RCC 7860 (cell line): ENCODE measurements at regions not wholly inside any gene's neighbourhood (a gene's known extent, or its start where the extent isn't known, plus 50 kb on each side); places are given as distances from the start of the nearest gene placed in this dataset.
"Not testable (repeated sequence)": the region's sequence is repeated elsewhere in the genome, so short reads cannot be mapped to it uniquely, and the experiment has no call there.

ENCODE experiments used
- DNase-seq: peaks from one replicate; pipeline ENCODE4 v3.0.0-alpha.2; 2015; ENCODE audit warnings: low spot score
- FAIRE-seq: peaks from 2 replicates; lab custom pipeline; 2012; peaks lifted over from hg19 to GRCh38; lab: Jason Lieb, UNC

DNA sequence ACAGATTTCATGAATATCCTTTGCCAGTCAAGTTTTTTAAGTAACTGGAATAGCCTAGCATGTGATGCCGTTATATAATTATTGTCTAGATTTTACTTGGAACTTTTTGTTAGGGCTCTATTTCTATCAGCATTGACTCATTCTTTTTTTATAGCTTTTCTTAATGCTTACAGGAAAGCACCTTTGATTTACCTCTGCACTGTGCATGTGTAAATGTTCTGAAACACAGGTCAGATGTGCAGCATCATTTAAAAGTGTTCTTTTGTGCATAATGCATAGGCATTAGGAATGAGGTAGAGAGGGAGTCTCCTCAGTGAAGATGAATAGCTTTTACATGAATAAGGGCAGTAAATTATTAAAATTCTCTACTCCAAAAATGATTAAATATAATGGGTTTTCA lies 669.3 kb upstream of the MBL2 start:
- no peak for DNase-seq
- no peak for FAIRE-seq

- DNase-seq (no peak), FAIRE-seq (no peak)
These were observed 668.0 kb upstream of the MBL2 start for GRCh38 chr10:53440601-53441000.

- not testable (repeated sequence) for DNase-seq, FAIRE-seq
These were observed 666.5 kb upstream of the MBL2 start for GRCh38 chr10:53439075-53439474.

DNA sequence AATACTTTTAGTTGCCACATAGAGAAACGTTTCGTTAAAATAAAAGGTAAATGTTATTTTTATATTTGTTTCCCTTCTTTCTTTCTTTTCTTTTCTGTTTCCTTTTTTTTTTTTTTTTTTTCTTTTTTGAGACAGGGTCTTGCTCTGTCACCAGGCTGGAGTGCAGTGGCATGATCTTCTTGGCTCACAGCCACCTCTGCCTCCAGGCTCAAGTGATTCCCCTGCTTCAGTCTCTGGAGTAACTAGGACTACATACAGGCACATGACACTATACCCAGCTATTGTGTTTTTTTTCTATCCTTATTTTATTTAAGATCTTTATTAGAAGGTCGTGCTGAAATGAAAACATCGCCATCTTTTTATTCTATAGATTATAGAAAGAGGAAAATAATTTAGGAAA lies 661.8 kb upstream of the MBL2 start:
- DNase-seq (no peak), FAIRE-seq (no peak)

DNA sequence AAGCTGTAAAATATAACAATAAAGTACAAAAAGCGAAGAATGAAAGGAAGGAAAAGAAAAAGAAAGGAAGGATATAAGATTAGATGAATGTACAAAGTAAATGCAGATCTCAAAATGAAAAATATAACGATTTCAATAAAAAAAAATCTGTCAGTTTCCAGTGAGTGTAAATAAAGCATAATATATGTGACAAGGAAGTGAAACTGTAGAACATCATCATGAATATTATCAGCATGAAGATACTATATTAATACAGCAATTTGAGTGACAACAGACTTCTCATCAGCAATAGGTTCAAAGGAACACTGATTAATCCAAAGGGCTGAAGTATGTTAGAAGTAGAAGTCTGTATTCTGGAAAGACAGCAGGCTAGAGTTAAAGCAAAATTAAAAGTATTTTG lies 659.5 kb upstream of the MBL2 start:
- FAIRE-seq: no peak
- no peak for DNase-seq

DNA sequence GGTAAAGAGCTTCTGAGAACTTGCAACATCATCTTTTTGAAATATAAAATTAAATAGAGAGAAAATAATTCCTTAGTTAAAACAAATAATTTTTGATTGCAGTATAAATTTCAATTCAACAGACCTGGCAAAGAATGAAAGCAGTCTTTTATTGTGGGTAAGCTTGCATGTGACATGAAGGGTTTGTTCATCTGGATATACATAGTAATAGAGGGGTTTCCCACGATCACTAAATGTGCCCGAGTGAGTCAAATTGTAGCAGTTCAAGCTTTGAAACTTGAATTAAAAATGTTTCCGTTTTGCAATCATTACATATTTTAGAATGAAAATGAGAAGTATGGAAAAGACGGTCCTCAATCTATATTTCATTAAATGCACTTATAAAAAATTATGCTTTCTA lies 658.4 kb upstream of the MBL2 start:
- DNase-seq (no peak), FAIRE-seq (no peak)

GRCh38 chr10:53430127-53430891 lies 657.7 kb upstream of the MBL2 start:
- no peak for FAIRE-seq
- DNase-seq: no peak

DNA sequence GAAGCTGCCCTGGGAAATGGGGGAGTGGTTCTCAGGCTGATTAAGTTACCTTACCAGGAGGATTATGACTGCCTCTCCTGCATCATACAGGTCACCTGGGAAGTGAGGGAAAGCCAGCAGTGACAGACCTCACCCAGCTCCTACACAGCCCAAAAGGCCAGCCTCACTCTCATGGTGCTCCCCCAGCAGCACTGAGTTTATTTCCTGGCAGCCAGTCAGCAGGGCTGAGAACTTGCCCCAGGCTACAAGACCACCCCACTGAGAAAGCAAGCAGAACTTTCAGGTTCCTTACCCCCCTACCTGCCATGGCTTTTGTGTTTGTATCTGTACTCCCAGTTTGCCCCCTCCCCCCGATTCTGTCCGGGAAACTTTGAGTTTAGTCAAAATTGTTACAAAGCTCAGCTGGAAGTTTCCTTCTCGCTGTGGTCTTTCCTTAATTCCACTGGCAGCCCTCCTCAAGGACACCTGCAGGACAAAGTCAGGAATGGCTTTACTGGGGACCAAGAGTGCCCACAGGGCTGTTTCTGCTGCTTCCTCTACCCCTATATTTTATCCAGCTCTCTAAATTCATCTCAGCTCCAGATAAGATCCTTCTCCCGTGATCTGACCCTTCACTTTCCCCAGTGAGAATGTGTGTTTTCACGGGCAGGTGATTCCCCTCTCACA lies 649.8 kb upstream of the MBL2 start:
- FAIRE-seq (no peak), DNase-seq (no peak)

GRCh38 chr10:53412651-53413050 lies 640.1 kb upstream of the MBL2 start:
- no peak for FAIRE-seq

GRCh38 chr10:53406532-53406931 lies 633.9 kb upstream of the MBL2 start:
- no peak for FAIRE-seq
- no peak for DNase-seq

More at GRCh38 chr10:53412651-53413050, 640.1 kb upstream of the MBL2 start:
- no peak for DNase-seq

DNA sequence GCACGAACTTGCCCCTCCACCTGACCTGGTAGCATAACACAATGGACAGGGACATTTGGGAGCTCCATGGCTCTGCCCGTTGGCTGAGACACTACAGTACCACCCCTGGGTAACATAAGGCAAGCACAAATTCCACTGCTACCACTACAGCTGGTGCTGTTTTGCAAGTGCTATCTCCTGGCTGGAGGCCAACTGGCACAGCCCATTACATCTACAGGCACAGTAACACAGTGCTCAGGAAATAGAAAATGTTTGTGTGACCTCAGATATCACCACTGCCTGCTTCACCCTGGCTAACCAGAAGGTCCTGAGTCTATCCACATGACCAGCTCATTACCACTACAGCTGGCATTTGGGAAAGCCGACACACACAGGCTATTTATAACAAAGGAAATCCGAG lies 631.1 kb upstream of the MBL2 start:
- FAIRE-seq: no peak
- DNase-seq: no peak

DNA sequence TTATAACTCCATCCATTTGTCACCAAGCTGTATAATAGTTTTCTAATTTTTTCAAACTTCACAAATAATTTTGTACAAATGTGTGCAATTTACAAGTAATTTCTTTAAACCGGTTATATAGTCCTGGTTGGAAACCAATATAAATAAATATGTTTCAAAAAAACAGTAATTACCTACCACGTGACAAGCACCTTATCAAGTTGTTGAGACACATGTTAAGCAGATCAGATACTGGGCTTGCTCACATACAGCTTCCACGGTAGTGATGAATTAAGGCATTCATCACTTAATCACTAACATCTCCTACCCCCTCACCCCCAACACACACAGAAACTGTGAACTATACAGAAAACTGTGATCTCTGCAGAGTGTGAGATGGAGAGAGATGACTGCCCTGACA lies 630.0 kb upstream of the MBL2 start:
- FAIRE-seq: no peak
- no peak for DNase-seq

- no peak for DNase-seq
- no peak for FAIRE-seq
These were observed 629.0 kb upstream of the MBL2 start for GRCh38 chr10:53401536-53401935.

DNA sequence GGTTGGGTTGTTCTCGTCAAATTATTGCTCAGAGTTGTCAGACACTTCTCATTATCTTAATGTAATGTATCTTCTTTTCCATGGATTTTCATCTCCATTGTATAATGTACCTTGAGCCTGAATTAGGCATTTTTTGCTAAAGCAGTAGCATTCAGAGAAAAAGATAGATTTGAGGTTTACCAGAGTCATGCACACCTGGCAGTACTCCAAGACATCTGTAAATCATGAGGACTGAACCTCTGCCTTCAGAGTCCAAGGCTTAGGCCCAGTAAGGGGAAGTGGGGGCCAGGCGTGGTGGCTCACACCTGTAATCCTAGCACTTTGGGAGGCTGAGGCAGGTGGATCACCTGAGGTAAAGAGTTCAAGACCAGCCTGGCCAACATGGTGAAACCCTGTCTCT lies 624.3 kb upstream of the MBL2 start:
- DNase-seq: no peak
- FAIRE-seq: no peak

- no peak for FAIRE-seq
- no peak for DNase-seq
These were observed 622.9 kb upstream of the MBL2 start for GRCh38 chr10:53395449-53395848.

GRCh38 chr10:53387562-53387961 lies 615.0 kb upstream of the MBL2 start:
- DNase-seq: no peak
- no peak for FAIRE-seq

DNA sequence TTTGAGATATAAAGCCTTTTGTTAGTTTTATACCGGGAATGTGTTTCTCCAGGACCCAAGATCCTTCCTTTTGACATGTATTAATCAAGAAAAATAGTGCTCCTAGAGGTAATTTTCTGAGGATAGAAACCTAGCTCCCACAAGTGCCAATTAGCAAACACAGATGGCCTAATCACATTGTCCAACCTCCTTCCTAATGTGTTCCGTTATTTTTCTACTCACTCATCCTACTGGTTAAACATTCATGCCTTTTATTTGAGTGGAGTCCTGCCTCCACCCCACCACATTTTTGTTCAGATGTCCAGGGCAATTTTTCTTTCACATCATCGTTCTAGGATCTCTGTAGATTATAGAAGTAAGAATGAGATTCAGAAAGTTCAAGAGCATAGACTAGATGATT lies 610.0 kb upstream of the MBL2 start:
- no peak for FAIRE-seq
- no peak for DNase-seq

- DNase-seq (no peak), FAIRE-seq (no peak)
These were observed 607.4 kb upstream of the MBL2 start for GRCh38 chr10:53379956-53380355.

GRCh38 chr10:53370347-53370746 lies 597.8 kb upstream of the MBL2 start:
- DNase-seq: no peak
- no peak for FAIRE-seq

DNA sequence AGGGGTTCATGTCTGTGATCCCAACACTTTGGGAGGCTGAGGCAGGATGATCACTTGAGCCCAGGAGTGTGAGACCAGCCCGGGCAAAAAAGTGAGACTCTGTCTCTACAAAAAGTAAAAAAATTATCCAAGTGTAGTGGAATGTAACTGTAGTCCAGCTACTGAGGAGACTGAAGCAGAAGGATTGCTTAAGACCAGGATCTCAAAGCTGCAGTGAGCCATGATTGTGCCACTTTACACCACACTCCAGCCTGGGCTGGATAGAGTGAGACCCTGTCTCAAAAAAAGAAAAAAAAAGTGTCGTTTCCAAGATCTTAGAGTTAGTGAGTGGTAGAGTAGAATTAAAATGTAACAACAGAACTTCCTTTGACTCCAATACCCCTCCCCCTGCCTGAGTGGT lies 589.4 kb upstream of the MBL2 start:
- FAIRE-seq (no peak), DNase-seq (no peak)

DNA sequence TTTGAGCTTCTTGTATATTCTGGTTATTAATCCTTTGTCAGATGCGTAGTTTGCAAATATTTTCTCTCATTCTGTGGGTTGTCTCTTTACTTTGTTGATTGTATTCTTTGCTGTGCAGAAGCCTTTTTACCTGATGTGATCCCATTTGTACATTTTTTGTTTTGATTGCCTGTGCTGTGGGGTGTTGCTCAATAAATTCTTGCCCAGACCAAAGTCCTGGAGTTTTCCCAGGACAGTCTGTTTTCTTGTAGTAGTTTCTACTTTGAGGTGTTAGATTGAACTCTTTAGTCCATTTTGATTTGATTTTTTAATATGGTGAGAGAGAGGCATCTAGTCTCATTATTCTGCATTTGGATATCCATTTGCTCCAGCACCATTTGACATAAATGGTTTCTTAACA lies 588.7 kb upstream of the MBL2 start:
- DNase-seq (no peak), FAIRE-seq (no peak)

GRCh38 chr10:53358978-53359377 lies 586.4 kb upstream of the MBL2 start:
- DNase-seq, FAIRE-seq: not testable (repeated sequence)

GRCh38 chr10:53358536-53358935 lies 586.0 kb upstream of the MBL2 start:
- no peak for DNase-seq
- FAIRE-seq: no peak
